ENCODE measurements at regions not wholly inside any gene's neighbourhood (a gene's known extent, or its start where the extent isn't known, plus 50 kb on each side); places are given as distances from the start of the nearest gene placed in this dataset.

- TF ChIP-seq CTCF (IDR thresholded peaks at IDR 0.05) (no peak), POLR2A (IDR thresholded peaks at IDR 0.05) (no peak)
Observed at GRCh38 chr22:41028841-41029240, 63.6 kb upstream of the EP300 start.
